ENCODE measurements at regions not wholly inside any gene's neighbourhood (a gene's known extent, or its start where the extent isn't known, plus 50 kb on each side); places are given as distances from the start of the nearest gene placed in this dataset.
"Not testable (repeated sequence)": the region's sequence is repeated elsewhere in the genome, so short reads cannot be mapped to it uniquely, and the experiment has no call there.

DNA sequence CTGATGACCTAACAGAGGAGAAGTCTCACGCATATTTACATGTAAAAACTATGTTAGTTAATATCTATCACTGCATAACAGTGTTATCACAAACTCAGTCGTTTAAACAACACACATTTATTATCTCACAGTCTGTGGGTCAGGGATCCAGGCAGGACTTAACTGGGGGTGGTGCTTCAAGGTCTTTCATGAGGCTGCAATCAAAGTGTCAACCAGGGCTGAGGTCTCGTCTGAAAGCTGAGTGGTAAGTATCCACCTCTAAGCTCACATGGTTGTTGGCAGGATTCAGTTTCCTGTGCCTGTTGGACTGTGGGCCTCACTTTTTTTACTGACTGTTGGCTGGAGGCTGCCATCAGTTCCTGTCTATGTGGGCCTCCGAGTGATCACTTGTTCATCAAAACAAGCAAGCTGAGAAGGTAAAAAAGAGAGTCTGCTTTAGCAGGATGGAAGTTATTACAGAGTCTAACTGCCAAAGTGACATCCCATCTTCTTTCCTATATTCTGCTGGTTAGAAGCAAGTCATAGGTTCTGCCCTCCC is 188.6 kb downstream of the CARTPT start:
- no peak for DNase-seq

GRCh38 chr5:71910741-71911140 is 191.7 kb downstream of the CARTPT start:
- no peak for DNase-seq

DNA sequence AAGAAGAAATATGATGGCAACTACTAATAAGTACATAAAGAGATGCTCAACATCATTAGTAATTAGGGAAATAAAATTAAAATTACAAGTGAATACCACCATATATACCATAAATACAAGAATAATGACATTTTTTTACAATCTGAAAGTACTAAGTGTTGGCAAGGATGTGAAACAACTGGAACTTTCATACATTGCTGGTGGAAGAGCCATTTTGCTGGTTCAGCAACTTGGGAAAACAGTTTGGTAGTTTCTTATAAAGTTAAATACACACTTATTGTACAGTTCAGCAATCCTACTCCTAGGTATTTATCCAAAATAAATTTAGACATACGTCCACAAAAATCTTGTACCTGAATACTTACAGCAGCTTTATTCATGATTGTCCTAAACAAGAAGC is 192.9 kb downstream of the CARTPT start:
- DNase-seq, result no peak

- no peak for DNase-seq
Observed at GRCh38 chr5:71914281-71914680, 193.0 kb upstream of the MAP1B start.

DNA sequence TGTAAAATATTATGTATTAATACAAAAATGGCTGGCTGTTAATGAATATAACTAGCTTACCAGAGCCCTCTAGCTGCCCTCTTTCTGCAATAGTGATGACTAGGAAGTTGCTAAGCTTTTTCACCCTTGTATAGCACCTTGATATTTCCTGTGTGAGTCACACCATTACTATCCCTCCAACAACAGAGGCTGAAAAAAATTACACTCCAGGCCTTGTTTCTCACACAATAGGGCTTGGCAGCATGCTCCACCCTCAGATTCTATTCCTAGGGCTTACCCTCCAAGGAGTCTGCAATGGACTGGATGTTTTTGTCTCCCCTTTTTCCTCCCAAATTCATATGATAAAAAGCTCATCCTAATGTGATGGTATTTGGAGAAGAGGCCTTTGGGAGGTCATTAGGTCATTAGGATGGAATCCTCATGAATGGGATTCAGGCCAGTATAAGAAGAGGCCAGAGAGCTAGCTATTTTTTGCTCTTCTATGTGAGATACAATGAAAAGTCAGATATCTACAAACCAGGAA is 184.6 kb upstream of the MAP1B start:
- peak in 1 of 2 experiments; percentile 4 for DNase-seq

DNA sequence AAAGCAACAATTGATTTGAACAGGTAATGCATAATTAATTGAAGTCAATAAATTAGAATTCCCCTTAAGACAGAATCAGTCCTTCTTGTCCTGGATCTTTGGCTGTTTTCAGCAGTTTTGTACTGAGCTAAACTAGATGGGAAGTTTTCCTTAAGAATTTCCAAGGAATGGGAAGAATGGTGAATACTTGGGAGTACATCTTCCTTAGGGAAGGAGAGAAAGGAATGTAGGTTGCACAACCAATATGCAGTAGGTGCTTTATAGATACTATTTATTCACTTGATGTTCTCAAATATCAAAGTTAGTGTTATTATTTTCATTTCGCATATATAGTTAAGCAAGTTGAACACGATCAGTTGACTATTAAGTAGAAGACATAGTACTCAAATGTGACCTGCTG is 183.5 kb upstream of the MAP1B start:
- DNase-seq, result no peak

GRCh38 chr5:71924325-71924724 is 182.9 kb upstream of the MAP1B start:
- no peak for DNase-seq

DNA sequence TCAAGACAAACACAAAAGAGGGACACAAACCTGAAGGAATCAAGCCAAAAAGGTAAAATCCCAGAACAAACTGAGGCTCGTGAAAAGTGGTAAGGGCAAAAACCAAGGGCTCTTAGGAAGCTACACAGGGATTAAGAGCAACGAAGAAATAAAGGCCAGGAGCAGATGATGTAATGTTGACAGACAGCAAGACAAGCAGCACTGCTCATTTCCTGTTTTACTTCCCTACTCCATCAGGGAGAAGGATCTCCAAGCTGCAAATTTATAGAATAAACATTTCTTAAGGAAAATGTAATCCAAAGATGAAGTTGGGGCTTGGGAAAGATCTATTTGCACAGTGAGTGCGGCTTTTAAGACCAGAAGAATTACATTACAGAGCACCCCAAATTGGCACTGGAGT is 182.3 kb upstream of the MAP1B start:
- DNase-seq, result peak in 1 of 2 experiments; percentile 3

DNA sequence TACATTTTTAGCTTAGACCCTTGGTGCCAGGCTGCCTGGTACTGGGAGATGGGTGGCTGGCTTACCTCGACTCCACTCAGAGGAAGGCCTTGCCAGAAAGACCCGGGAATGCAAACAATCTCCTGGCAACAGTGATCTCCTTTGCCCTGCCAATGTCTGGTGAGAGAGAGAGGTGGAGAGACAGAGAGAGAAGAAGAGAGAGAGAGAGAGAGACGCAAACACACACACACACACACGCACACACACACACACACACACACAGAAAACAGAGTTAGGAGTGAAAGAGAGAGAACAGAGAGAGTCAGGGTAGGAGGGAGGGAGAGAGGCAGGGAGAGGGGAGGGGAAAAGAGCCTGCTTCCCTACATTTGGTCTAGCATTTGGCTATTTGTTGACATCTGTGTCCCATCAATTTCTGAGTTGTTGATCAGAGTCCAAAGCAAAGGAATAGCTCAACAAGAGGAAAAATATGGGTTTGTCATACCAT is 181.6 kb upstream of the MAP1B start:
- no peak for DNase-seq

GRCh38 chr5:71929003-71929402 is 178.3 kb upstream of the MAP1B start:
- no peak for DNase-seq

DNA sequence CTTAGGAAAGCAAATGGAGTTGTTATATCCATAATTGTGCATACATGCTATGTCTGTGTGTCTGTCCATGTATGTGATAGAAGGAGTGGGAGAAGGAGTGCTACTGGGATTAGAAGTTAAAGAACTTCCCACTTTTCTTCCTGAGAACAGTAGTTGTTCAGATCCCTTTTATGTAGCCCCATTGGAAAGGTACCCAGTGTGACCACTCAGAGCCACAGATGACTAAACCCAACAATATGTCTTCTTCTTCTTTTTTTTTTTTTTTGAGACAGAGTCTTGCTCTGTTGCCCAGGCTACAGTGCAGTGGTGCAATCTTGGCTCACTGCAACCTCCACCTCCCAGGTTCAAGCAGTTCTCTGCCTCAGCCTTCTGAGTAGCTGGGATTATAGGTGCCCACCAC is 176.7 kb upstream of the MAP1B start:
- not testable (repeated sequence) for DNase-seq

- no peak for DNase-seq
Observed at GRCh38 chr5:71932131-71932654, 175.1 kb upstream of the MAP1B start.

- peak; percentile 41 to 71 for DNase-seq
Observed at GRCh38 chr5:71932655-71933338, 174.5 kb upstream of the MAP1B start.

GRCh38 chr5:71934322-71934721 is 173.0 kb upstream of the MAP1B start:
- DNase-seq, result no peak

GRCh38 chr5:71937921-71938698 is 169.2 kb upstream of the MAP1B start:
- DNase-seq, result peak; percentile 84 to 91

GRCh38 chr5:71938895-71939294 is 168.4 kb upstream of the MAP1B start:
- DNase-seq, result peak; percentile 64 to 74

GRCh38 chr5:71939452-71940230 is 167.6 kb upstream of the MAP1B start:
- DNase-seq, result peak; percentile 97 to 99

DNA sequence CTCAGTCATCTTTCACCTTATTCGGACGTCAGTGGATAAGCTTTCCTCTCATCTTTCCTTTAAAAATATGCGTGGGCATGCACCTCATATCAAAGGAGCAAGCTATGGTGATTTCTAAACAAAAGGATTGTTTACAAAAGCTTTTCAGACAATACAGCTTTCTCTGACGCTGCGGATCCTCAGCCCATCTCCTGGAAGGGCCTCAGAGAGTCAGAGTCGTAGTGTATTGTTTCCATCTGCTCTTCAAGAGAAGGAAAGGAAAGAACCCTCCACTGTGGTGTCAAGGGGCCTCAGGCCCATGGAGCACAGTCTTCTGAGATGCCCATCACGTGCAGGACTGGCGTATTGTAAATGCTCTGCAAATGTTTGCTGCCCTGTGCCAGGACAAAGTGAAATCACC is 163.4 kb upstream of the MAP1B start:
- no peak for DNase-seq

- peak in 1 of 2 experiments; percentile 51 for DNase-seq
Observed at GRCh38 chr5:71945436-71945835, 161.8 kb upstream of the MAP1B start.

DNA sequence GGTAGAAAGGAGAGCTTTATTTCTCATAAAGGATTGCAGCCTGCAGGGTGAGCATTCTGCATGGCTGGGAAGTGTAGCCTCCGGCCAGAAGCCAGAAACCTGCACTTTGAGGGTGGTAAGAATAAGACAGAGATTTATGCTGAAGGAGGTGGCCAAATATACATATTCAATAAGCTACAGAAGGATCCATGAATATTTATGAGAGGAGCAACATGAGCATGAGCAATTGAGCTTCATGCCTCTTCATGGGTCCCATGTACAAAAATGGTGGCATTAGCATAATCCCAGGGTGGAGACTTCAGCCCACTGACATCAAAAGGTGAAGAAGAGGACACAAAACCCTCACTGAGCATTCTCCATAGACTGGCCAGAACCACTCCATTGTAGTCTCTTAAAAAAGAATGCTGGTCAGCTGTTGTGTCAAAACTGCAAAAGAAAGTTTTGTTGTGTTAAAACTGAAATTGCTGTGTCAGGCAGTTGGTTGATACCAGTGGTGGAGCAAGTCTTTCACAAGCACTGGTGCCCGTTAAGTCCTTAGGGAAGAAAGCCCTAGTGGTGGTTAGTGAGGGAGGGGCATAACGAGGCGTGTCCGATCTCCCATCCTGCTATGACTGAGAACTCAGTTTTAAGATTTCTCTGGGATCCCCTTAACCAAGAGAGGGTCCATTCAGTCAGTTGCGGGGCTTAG is 160.8 kb upstream of the MAP1B start:
- DNase-seq, result no peak

DNA sequence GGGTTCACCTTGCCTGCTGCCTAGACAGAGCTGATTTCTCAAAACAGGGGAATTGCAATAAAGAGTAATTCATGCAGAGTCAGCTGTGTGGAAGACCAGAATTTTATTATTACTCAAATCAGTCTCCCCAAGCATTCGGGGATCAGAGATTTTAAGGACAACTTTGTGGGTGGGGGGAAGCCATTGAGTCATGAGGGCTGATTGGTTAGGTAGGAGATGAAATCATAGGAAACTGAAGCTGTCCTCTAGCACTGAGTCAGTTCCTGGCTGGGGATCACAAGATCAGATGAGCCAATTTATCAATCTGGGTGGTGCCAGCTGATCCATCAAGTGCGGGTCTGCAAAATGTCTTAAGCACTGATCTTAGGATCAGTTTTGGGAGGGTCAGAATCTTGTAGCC is 159.1 kb upstream of the MAP1B start:
- no peak for DNase-seq

GRCh38 chr5:71949772-71950171 is 157.5 kb upstream of the MAP1B start:
- peak; percentile 37 to 83 for DNase-seq

All from NCI-H524 (cell line).